HCT116 (cell line): ENCODE measurements at regions not wholly inside any gene's neighbourhood (a gene's known extent, or its start where the extent isn't known, plus 50 kb on each side); places are given as distances from the start of the nearest gene placed in this dataset.

Source experiments
- ATAC-seq: fragments of 200-7000 bp; cut with Tn5 transposase; 2 replicates; pipeline ENCODE4 v1.9.1; 2020; ENCODE audit warnings: mild to moderate bottlenecking, moderate library complexity
- BruUV-seq: library from RNA; stranded (reverse); fragments of 400-500 nt; replicated peaks from 2 replicates; lab custom pipeline; 2021; lab: Mats Ljungman, UMichigan
- CTCF ChIA-PET: fragments of 300-600 bp; sonication (Branson Sonifier 250); formaldehyde crosslinking; loops from one replicate; lab custom pipeline; 2021; ENCODE audit warnings: antibody characterized with exemption; lab: Charles Lee
- POLR2A ChIA-PET: fragments of 300-600, 350-600 bp; sonication (Branson Sonifier 250); formaldehyde crosslinking; loops from one replicate; lab custom pipeline; 2021; ENCODE audit warnings: antibody characterized with exemption; lab: Charles Lee
- RAD21 ChIA-PET, 2 experiments: fragments of 300-600 bp; sonication (Branson Sonifier 250); formaldehyde crosslinking; loops; one replicate each; lab custom pipeline; 2023; ENCODE audit warnings: low total read pairs in 2 of 2; ENCODE audit not compliant: uncharacterized antibody in 2 of 2, unreplicated experiment in 2 of 2, low non-redundant PET in 1 of 2; lab: Charles Lee
- DNase-seq: peaks from one replicate; pipeline ENCODE4 v3.0.0-alpha.2; 2010; ENCODE audit warnings: low read depth, low spot score
- H2AFZ ChIP-seq: fragments of 200-600 bp; shearing (Covaris generic), sonication (generic); 2 replicates; pipeline ENCODE4 v1.6.1; 2017; ENCODE audit warnings: low read depth, mixed run types, mixed read lengths, antibody characterized with exemption, low read length; ENCODE audit not compliant: poor library complexity, severe bottlenecking
- H3K27ac ChIP-seq: 2 replicates; pipeline ENCODE4 v1.5.1; 2012; ENCODE audit warnings: low read depth, low read length
- H3K27me3 ChIP-seq: fragments of 200-600 bp; sonication (generic); 2 replicates; pipeline ENCODE4 v1.6.1; 2016; ENCODE audit warnings: mixed run types, low read length, mixed read lengths; ENCODE audit not compliant: insufficient read depth
- H3K36me3 ChIP-seq, 2 experiments: fragments of 200-500 bp in 1 of 2; fragments of 200-600 bp in 1 of 2; sonication (Bioruptor generic) in 1 of 2; sonication (generic) in 1 of 2; 2 replicates each; pipeline versions ENCODE4 v1.5.1 to v1.6.1; 2014 to 2016; ENCODE audit warnings: low read length in 2 of 2, inconsistent platforms in 1 of 2, mixed read lengths in 1 of 2, mixed run types in 1 of 2; ENCODE audit not compliant: insufficient read depth in 2 of 2, control insufficient read depth in 1 of 2
- H3K4me1 ChIP-seq, 2 experiments: fragments of 200-600 bp in 1 of 2; sonication (generic) in 1 of 2; 2 replicates each; pipeline versions ENCODE4 v1.5.1 to v1.6.1; 2012 to 2017; ENCODE audit warnings: low read length in 2 of 2, inconsistent platforms in 1 of 2, mild to moderate bottlenecking in 1 of 2, mixed read lengths in 1 of 2, mixed run types in 1 of 2, moderate library complexity in 1 of 2; ENCODE audit not compliant: insufficient read depth in 2 of 2, control insufficient read depth in 1 of 2
- H3K4me2 ChIP-seq: fragments of 200-600 bp; sonication (generic); 2 replicates; pipeline ENCODE4 v1.6.1; 2017; ENCODE audit warnings: mixed run types, low read length, mixed read lengths
- H3K4me3 ChIP-seq, 2 experiments: fragments of 200-600 bp in 1 of 2; sonication (generic) in 1 of 2; replicated peaks in 1 of 2; 2 replicates each; pipeline ENCODE4 v1.5.1; 2011 to 2016; ENCODE audit warnings: low read length in 2 of 2, control low read depth in 1 of 2, low read depth in 1 of 2, mild to moderate bottlenecking in 1 of 2, mixed read lengths in 1 of 2, mixed run types in 1 of 2
- H3K79me2 ChIP-seq: fragments of 200-600 bp; sonication (generic); 2 replicates; pipeline ENCODE4 v1.6.1; 2017; ENCODE audit warnings: mild to moderate bottlenecking, mixed run types, low read length, moderate library complexity, mixed read lengths; ENCODE audit not compliant: insufficient read depth
- H3K9ac ChIP-seq: fragments of 200-600 bp; sonication (generic); 2 replicates; pipeline ENCODE4 v1.6.1; 2016; ENCODE audit warnings: low read length, mixed read lengths
- H3K9me2 ChIP-seq: fragments of 200-600 bp; sonication (generic), shearing (Covaris generic); 2 replicates; pipeline ENCODE4 v1.6.1; 2017; ENCODE audit warnings: mixed run types, mild to moderate bottlenecking, moderate library complexity; ENCODE audit not compliant: insufficient read depth
- H3K9me3 ChIP-seq, 2 experiments: fragments of 200-500 bp in 1 of 2; fragments of 200-600 bp in 1 of 2; sonication (Bioruptor generic) in 1 of 2; sonication (generic) in 1 of 2; 2 replicates each; pipeline ENCODE4 v1.6.1; 2014 to 2017; ENCODE audit warnings: low read length in 2 of 2, mixed read lengths in 2 of 2, inconsistent platforms in 1 of 2, low read depth in 1 of 2, mild to moderate bottlenecking in 1 of 2, mixed run types in 1 of 2, moderate library complexity in 1 of 2; ENCODE audit not compliant: control insufficient read depth in 1 of 2, insufficient read depth in 1 of 2
- H4K20me1 ChIP-seq: fragments of 200-600 bp; sonication (generic), shearing (Covaris generic); 2 replicates; pipeline ENCODE4 v1.6.1; 2017; ENCODE audit warnings: mixed run types, mild to moderate bottlenecking, moderate library complexity; ENCODE audit not compliant: insufficient read depth
- CEBPB ChIP-seq: IDR thresholded peaks from 2 replicates; pipeline ENCODE4 v1.6.1; 2012; ENCODE audit warnings: low read depth
- EGR1 ChIP-seq: IDR thresholded peaks from 2 replicates; pipeline ENCODE4 v1.6.1; 2012; ENCODE audit warnings: low read depth
- EZH2 ChIP-seq: fragments of 200-600 bp; sonication (generic); IDR thresholded peaks from 2 replicates; pipeline ENCODE4 v1.6.1; 2017; ENCODE audit warnings: antibody characterized with exemption, mixed run types
- FOSL1 ChIP-seq: IDR thresholded peaks from 2 replicates; pipeline ENCODE4 v1.6.1; 2012; ENCODE audit warnings: low read depth
- JUND ChIP-seq: IDR thresholded peaks from 2 replicates; pipeline ENCODE4 v1.6.1; 2012
- POLR2AphosphoS5 ChIP-seq: IDR thresholded peaks from 2 replicates; pipeline ENCODE4 v1.6.1; 2011; ENCODE audit warnings: mild to moderate bottlenecking, low read depth, low read length, moderate library complexity
- YY1 ChIP-seq: IDR thresholded peaks from 2 replicates; pipeline ENCODE4 v1.6.1; 2011; ENCODE audit warnings: low read length, low read depth, moderate library complexity, mild to moderate bottlenecking; ENCODE audit not compliant: insufficient replicate concordance; ENCODE audit errors: extremely low read depth
- intact Hi-C: fragments of 100-400 bp; cut with micrococcal nuclease; formaldehyde crosslinking; loops from 2 replicates; pipeline ENCODE4 v1.10.0; 2022
- TF ChIP-seq, protein P1 (sequence below): IDR thresholded peaks from 2 replicates; pipeline ENCODE4 v1.6.1; 2012; ENCODE audit warnings: low read depth
- TF ChIP-seq, protein P2 (sequence below), 3 experiments: fragments of 200-600 bp in 1 of 3; sonication (generic) in 1 of 3; IDR thresholded peaks in 2 of 3; conservative IDR thresholded peaks in 1 of 3; 2 replicates each; pipeline ENCODE4 v1.5.1; 2012 to 2017; ENCODE audit warnings: low read depth in 2 of 3, low read length in 2 of 3, antibody characterized with exemption in 1 of 3, borderline replicate concordance in 1 of 3, control low read depth in 1 of 3, mild to moderate bottlenecking in 1 of 3, mixed read lengths in 1 of 3, mixed run types in 1 of 3, moderate library complexity in 1 of 3; ENCODE audit not compliant: insufficient read depth in 1 of 3
- TF ChIP-seq, protein P3 (sequence below): IDR thresholded peaks from 2 replicates; pipeline ENCODE4 v1.6.1; 2012

DNA sequence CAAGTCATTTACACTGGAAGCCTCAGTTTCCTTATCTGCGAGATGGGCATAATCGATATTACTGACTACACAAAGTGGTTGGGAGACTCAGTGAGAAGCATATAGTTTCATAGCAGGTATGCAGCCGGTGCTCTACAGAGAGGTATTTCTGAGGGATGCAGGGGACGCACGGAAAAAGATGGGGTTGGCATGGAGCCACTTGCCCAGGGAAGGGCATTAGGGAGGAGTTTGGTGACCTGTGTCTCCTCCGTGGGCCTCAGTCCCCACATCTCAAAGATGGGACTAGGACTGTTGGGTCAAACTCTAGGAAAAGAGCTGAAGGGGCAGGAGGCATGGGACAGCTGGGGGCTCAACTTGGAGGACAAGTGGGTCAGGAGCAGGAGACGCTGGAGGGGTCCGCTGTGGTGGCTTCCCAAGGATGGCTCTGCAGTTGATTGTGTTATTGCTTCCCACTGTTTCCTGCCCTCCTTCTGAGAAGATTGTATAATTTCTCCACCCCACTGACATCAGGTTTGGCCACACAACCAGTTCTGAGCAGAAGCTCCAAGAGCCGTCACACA, 158.6 kb upstream of the ALDH1B1 start:
- H3K4me3 ChIP-seq, result no peak overlapping the region
- H3K79me2 ChIP-seq, result no peaks in the 10 kb centered on the region
- H4K20me1 ChIP-seq, result no peaks in the 10 kb centered on the region
- no peak for DNase-seq
- TF ChIP-seq FOSL1 (no peak), YY1 (no peak), JUND (no peak), EZH2 (no peak), EGR1 (no peak), CEBPB (no peak), POLR2AphosphoS5 (no peak)
- TF ChIP-seq, protein P1, sequence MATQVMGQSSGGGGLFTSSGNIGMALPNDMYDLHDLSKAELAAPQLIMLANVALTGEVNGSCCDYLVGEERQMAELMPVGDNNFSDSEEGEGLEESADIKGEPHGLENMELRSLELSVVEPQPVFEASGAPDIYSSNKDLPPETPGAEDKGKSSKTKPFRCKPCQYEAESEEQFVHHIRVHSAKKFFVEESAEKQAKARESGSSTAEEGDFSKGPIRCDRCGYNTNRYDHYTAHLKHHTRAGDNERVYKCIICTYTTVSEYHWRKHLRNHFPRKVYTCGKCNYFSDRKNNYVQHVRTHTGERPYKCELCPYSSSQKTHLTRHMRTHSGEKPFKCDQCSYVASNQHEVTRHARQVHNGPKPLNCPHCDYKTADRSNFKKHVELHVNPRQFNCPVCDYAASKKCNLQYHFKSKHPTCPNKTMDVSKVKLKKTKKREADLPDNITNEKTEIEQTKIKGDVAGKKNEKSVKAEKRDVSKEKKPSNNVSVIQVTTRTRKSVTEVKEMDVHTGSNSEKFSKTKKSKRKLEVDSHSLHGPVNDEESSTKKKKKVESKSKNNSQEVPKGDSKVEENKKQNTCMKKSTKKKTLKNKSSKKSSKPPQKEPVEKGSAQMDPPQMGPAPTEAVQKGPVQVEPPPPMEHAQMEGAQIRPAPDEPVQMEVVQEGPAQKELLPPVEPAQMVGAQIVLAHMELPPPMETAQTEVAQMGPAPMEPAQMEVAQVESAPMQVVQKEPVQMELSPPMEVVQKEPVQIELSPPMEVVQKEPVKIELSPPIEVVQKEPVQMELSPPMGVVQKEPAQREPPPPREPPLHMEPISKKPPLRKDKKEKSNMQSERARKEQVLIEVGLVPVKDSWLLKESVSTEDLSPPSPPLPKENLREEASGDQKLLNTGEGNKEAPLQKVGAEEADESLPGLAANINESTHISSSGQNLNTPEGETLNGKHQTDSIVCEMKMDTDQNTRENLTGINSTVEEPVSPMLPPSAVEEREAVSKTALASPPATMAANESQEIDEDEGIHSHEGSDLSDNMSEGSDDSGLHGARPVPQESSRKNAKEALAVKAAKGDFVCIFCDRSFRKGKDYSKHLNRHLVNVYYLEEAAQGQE, result no peak
- TF ChIP-seq, protein P2, sequence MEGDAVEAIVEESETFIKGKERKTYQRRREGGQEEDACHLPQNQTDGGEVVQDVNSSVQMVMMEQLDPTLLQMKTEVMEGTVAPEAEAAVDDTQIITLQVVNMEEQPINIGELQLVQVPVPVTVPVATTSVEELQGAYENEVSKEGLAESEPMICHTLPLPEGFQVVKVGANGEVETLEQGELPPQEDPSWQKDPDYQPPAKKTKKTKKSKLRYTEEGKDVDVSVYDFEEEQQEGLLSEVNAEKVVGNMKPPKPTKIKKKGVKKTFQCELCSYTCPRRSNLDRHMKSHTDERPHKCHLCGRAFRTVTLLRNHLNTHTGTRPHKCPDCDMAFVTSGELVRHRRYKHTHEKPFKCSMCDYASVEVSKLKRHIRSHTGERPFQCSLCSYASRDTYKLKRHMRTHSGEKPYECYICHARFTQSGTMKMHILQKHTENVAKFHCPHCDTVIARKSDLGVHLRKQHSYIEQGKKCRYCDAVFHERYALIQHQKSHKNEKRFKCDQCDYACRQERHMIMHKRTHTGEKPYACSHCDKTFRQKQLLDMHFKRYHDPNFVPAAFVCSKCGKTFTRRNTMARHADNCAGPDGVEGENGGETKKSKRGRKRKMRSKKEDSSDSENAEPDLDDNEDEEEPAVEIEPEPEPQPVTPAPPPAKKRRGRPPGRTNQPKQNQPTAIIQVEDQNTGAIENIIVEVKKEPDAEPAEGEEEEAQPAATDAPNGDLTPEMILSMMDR (IDR thresholded peaks at IDR 0.05 in 2 of 3, conservative IDR thresholded peaks at IDR 0.05 in 1 of 3; ENCODE audit: borderline replicate concordance in 1 of 3, insufficient read depth in 1 of 3, low read depth in 2 of 3, low read length in 2 of 3), result no peak
- TF ChIP-seq, protein P3, sequence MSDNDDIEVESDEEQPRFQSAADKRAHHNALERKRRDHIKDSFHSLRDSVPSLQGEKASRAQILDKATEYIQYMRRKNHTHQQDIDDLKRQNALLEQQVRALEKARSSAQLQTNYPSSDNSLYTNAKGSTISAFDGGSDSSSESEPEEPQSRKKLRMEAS, result no peak
- TF ChIP-seq, all 23 proteins: peak for 0
- no peak for ATAC-seq
- Histone ChIP-seq H2AFZ (no peak overlapping the region), H3K4me2 (no peak overlapping the region), H3K27me3 (no peaks in the 10 kb centered on the region), H3K27ac (no peak overlapping the region), H3K4me1 (peaks cover 0 to 6% of the 10 kb centered on the region in 2 experiments; a peak in 1 of 4 replicates), H3K9me3 (no peaks in the 10 kb centered on the region), H3K36me3 (no peaks in the 10 kb centered on the region), H3K9ac (no peak overlapping the region), H3K9me2 (no peaks in the 10 kb centered on the region)
- intact Hi-C loops, result no loop called here
- CTCF ChIA-PET, result no interaction called here
- no TSS peak for BruUV-seq
- RAD21 ChIA-PET, result no interaction called here
- POLR2A ChIA-PET, result no interaction called here
